HG03432 (cell line): ENCODE measurements at regions not wholly inside any gene's neighbourhood (a gene's known extent, or its start where the extent isn't known, plus 50 kb on each side); places are given as distances from the start of the nearest gene placed in this dataset.

Experiments used
- ATAC-seq: cut with Tn5 transposase; IDR thresholded peaks from one replicate; pipeline ENCODE4 v1.9.1; 2021; ENCODE audit warnings: mild to moderate bottlenecking, moderate library complexity; ENCODE audit not compliant: unreplicated experiment

GRCh38 chr11:109249597-109249996 lies 172.4 kb upstream of the C11orf87 start:
- no peak for ATAC-seq

GRCh38 chr11:109251230-109251629 lies 170.8 kb upstream of the C11orf87 start:
- no peak for ATAC-seq

- no peak for ATAC-seq
These were observed 157.9 kb upstream of the C11orf87 start for GRCh38 chr11:109264128-109264527.

- ATAC-seq, result no peak
These were observed 154.5 kb upstream of the C11orf87 start for GRCh38 chr11:109267293-109268095.

- no peak for ATAC-seq
These were observed 146.1 kb upstream of the C11orf87 start for GRCh38 chr11:109275931-109276330.

- ATAC-seq, result no peak
These were observed 136.5 kb upstream of the C11orf87 start for GRCh38 chr11:109285465-109285864.

GRCh38 chr11:109291553-109291952 lies 130.4 kb upstream of the C11orf87 start:
- no peak for ATAC-seq

GRCh38 chr11:109298865-109299264 lies 123.1 kb upstream of the C11orf87 start:
- ATAC-seq, result no peak

- no peak for ATAC-seq
These were observed 121.8 kb upstream of the C11orf87 start for GRCh38 chr11:109300211-109300610.

- ATAC-seq, result no peak
These were observed 119.2 kb upstream of the C11orf87 start for GRCh38 chr11:109302591-109303334.

GRCh38 chr11:109303342-109303741 lies 118.6 kb upstream of the C11orf87 start:
- no peak for ATAC-seq

GRCh38 chr11:109304159-109304558 lies 117.8 kb upstream of the C11orf87 start:
- ATAC-seq, result no peak

- no peak for ATAC-seq
These were observed 117.0 kb upstream of the C11orf87 start for GRCh38 chr11:109305009-109305408.

- no peak for ATAC-seq
These were observed 115.7 kb upstream of the C11orf87 start for GRCh38 chr11:109306322-109306721.

GRCh38 chr11:109307366-109307765 lies 114.6 kb upstream of the C11orf87 start:
- ATAC-seq, result no peak

- no peak for ATAC-seq
These were observed 113.4 kb upstream of the C11orf87 start for GRCh38 chr11:109308551-109308950.

GRCh38 chr11:109309153-109309552 lies 112.8 kb upstream of the C11orf87 start:
- no peak for ATAC-seq

GRCh38 chr11:109317726-109318125 lies 104.3 kb upstream of the C11orf87 start:
- no peak for ATAC-seq

- ATAC-seq, result no peak
These were observed 101.4 kb upstream of the C11orf87 start for GRCh38 chr11:109320595-109320994.

GRCh38 chr11:109326781-109327180 lies 95.2 kb upstream of the C11orf87 start:
- ATAC-seq, result no peak

GRCh38 chr11:109329716-109330115 lies 92.3 kb upstream of the C11orf87 start:
- ATAC-seq, result no peak

GRCh38 chr11:109338131-109338530 lies 83.9 kb upstream of the C11orf87 start:
- no peak for ATAC-seq
